ENCODE measurements at regions not wholly inside any gene's neighbourhood (a gene's known extent, or its start where the extent isn't known, plus 50 kb on each side); places are given as distances from the start of the nearest gene placed in this dataset.

DNA sequence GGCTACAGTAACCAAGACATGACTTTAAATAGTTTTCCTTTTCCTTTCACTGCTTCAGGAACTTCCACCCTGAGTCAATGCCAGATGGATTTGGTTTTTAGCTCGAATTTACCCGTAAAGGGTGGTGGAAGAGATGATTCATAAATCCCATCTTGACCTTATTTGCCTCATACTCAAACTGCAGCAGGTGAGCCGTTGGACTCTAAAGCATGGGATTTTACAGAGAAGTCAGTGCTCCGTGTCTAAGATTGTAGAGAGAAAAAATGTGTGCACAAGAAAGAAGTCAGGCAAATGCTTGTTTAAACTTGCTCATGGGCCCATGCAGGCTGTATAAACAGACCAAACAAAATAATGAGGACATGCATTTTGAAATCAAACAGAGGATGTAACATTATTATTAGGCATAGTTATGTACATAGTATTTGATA is 369.7 kb upstream of the TRIB2 start:
- TF ChIP-seq YY1 (IDR thresholded peaks at IDR 0.05; ENCODE audit: insufficient read depth, insufficient read length) (no peak), ZNF274 (IDR thresholded peaks at IDR 0.05; ENCODE audit: low read depth, low read length) (no peak), SUZ12 (IDR thresholded peaks at IDR 0.05; ENCODE audit: extremely low read depth, insufficient read depth, insufficient read length) (no peak)
